IPS-NIHi7 (cell line): ENCODE measurements at regions not wholly inside any gene's neighbourhood (a gene's known extent, or its start where the extent isn't known, plus 50 kb on each side); places are given as distances from the start of the nearest gene placed in this dataset.
"Not testable (repeated sequence)": the region's sequence is repeated elsewhere in the genome, so short reads cannot be mapped to it uniquely, and the experiment has no call there.

Experiments
- DNase-seq: peaks from one replicate; pipeline ENCODE4 v3.0.0; 2012; ENCODE audit warnings: mixed read lengths; ENCODE audit errors: extremely low spot score

DNA sequence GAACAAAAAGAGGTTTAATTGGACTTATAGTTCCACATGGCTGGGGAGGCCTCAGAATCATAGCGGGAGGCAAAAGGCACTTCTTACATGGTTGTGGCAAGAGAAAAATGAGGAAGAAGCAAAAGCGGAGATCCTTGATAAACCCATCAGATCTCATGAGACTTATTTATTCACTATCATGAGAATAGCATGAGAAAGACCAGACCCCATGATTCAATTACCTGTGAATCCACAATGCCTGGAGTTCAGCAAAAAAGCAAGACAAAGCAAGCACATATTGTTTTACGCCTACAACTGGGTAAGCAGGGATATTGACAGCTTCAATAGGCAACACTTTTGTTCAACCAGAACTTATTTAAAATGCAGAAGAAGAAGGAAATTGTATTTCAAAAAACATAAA is 218.2 kb downstream of the RPL10L start:
- DNase-seq, result no peak

DNA sequence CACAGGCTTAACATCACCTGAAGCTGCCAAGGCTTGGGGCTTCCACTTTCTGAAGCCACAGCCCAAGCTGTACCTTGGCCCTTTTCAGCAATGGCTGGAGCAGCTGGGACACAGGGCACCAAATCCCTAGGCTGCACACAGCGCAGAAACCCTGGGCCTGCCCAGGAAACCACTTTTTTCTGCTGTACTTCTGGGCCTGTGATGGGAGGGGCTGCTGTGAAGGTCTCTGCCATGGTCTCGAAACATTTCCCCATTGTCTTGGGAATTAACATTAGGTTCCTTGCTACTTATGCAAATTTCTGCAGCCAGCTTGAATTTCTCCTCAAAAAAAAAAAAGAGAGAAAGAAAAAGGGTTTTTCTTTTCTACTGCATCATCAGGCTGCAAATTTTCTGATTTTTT is 219.1 kb downstream of the RPL10L start:
- no peak for DNase-seq

DNA sequence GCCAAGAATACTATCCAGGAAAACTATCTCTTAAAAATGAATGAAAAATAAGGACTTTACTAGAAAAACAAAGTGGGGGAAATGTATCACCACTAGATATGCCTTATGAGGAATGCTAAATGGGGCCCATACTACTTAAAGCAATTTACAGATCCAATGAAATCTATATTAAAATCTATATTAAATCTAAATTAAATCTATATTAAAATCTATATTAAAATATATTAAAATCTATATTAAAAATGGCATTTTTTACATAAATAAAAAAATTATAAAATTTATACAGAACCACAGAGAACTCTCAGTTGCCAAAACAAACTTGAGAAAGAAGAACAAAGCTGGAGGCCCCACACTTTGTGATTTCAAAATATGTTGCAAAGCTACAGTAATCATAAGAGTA is 234.5 kb downstream of the RPL10L start:
- DNase-seq, result no peak

DNA sequence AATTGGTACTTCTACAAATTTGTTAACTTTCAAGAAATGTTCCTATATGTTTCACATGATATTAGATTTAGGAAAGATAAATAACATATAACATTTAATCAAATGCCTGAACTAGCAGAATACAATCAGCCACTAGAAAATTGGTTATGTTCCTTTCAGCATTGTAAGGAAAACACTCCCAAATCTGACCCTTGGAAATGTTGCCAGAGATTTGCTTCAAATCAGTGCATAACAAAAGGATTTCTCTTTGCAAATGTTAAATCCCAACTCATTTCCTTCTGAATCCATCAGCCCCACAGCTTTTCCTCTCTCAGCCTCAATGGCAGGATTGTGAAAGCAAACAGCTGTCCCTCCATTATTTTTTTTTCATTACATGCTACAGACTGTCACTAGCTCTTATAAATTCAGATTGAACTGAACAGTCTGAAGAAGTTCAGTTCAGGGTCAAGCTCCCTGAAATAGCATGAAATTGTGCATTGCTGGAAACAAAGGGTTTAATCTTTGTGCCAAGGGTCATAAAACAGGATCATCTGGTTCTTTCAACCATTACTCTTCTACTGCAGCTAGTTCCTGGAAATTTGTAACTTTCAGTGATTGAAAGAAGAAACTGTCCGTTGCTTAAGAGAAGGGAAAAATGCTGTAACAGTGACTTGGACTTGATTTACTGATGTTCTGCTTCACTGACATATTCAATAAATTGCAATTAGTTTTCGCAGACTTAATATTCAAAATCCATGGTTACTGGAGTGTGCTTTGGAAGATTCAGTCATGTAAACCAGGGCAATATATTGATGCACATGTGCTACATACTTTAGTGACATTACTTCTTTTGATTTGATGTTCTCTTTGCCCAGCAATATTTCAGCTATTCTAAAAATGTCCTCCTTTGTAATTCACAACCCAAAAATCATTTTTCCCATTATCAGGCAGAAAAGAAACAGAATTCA is 246.4 kb downstream of the RPL10L start:
- no peak for DNase-seq

DNA sequence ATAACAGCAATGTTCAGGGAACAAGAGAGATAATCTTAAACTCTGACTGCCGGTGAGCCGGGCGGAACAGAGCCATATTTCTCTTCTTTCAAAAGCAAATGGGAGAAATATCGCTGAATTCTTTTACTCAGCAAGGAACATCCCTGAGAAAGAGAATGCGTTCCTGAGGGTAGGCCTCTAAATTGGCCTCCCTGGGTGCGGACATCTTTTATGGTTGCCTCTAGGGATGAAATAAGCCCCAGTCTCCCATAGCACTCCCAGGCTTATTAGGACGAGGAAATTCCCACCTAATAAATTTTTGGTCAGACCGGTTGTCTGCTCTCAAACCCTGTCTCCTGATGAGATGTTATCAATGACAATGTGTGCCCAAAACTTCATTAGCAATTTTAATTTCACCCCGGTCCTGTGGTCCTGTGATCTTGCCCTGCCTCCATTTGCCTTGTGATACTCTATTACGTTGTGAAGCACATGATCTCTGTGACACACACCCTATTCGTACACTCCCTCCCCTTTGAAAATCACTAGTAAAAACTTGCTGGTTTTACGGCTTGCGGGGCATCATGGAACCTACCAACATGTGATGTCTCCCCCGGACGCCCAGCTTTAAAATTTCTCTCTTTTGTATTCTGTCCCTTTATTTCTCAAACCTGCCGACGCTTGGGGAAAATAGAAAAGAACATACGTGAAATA is 249.4 kb downstream of the RPL10L start:
- not testable (repeated sequence) for DNase-seq

DNA sequence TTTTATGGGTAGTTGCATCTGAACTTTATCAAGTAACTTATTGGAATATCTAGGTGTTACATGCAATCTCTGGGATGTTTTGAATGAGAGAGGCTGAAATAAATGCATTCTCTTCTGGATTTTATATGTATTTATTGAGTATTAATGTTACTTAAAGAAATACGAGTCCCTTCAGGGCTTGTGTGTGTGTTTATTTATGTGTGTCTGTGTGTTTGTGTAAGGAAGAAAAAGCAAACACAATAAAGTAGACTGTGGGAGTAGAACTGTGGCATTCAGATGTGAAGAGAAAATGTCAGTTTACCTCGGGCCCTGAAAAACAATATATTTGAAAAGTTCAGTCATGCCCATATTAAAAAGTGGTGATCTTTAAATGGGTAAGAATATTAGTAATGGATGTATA is 250.5 kb downstream of the RPL10L start:
- no peak for DNase-seq

DNA sequence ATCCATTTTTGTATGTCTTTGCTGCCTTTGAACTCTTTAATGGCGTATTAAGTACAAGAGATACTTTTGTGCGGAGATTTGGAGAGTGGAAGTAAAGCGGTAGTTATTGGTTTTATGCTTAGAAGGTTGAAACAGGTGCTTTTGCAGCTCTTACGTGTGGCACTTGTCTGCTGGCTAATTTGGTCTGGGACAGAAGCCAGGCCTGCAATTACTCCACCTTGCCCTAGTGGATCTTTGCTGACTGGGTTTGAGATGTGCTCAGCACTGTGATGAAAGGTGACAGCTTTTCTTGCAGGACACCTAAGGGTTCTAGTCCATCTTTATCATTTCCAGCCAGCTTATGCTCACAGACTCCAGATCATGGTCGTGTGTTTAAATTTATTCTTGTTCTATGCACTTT is 252.5 kb downstream of the RPL10L start:
- no peak for DNase-seq

DNA sequence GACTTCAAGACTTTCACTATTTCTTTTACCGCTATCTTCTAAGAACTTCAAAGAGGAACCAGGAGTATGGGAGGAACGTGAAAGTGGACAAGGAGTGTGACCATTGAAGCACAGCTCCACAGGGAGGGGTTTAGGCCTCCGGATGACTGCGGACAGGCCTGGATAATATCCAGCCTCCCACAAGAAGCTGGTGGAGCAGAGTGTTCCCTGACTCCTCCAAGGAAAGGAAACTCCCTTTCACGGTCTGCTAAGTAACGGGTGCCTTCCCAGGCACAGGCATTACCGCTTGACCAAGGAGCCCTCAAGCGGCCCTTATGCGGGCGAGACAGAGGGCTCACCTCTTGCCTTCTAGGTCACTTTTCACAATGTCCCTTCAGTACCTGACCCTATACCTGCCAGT is 267.0 kb downstream of the RPL10L start:
- no peak for DNase-seq

DNA sequence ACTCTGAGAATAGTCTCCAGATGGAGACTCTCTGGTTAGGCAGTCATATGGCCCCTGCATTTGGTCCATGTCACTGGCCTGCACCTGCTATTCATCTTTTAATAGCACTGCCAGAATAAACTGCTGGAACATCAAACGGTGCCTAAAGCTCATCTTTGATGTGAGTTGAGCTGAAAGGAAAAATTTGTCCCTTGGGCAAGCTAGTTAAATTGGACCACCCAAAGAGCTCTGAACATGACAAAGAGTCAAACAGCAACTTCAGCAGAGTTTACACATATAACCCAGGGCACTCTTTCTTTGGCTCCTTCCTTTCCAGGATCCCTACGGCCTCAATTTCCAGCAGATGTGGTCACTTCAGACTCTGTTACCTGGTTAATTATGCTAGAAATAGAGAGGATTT is 269.9 kb downstream of the RPL10L start:
- no peak for DNase-seq

DNA sequence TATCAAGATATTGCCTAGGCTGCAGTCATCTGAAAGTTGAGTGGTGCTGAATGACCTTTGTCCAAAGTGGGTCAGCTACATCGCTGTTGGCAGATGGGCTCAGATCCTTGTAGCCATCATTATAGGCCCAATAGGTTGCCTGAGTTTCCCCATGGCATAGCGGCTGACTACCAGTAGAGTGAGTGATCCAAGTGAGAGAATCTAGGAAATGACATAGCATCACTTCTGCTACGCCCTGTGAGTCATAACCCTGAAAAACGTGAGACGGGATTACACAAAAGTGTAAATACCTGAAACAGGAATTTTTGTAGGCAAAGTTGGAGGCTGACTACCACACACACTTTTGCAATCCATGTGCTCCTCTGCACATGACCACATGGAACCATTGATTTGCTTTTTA is 273.3 kb downstream of the RPL10L start:
- DNase-seq, result no peak

DNA sequence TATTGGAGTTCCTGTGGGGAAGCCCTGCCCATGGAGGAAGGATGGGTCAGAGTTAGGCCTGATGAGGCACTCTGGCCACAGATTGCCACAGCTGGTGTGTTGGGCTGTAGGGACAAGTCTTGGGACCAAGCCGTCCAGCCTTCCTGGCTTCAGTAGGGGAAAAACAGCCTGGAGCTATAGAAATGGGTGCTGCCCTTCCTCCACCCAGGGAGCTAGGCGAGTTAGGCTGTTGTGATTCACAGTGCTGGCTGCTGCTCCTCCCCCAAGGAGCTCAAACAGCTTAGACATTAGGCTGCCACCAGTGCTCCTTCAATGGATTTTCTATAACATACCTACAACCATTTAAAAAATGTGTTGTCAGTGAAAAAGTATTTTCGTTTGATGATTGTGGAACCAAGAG is 274.3 kb downstream of the RPL10L start:
- DNase-seq, result no peak

DNA sequence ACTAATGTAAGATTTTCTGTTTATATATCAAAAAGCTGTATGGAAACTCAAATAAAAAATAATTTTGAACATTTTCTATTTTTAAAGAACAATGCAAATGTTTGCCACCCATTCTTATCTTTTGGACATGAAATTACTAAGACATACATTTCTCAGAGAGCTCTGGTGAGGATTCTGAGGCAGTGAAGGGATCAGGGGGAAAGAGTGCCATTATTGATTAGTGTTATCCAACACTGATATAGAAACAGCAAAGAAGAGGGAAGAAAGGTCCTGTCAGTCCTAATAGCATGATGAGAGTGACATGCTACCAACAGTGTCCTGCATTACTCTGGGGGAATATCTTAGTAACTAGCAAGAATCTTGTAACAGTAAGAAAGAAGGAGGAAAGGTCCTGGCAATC is 282.2 kb downstream of the RPL10L start:
- no peak for DNase-seq

DNA sequence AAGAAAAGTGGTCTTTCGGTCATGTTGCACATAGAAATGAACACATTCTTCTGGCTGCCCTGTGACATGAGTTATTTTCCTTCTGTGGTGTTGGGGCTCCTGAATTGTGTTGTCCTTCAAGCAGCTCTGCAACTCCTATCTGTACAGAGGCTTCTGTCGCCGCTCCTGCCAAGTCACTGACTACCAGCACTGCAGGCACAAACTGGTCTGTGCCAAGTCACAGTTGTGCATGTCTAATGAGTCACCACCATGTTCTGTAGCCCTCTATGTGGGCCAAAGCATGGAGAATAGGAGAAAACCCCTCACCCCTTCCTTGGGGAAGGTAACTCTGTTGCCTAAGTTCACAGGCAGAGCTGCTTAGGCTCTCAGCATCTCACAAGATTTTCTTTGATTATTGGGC is 283.3 kb downstream of the RPL10L start:
- DNase-seq, result no peak

DNA sequence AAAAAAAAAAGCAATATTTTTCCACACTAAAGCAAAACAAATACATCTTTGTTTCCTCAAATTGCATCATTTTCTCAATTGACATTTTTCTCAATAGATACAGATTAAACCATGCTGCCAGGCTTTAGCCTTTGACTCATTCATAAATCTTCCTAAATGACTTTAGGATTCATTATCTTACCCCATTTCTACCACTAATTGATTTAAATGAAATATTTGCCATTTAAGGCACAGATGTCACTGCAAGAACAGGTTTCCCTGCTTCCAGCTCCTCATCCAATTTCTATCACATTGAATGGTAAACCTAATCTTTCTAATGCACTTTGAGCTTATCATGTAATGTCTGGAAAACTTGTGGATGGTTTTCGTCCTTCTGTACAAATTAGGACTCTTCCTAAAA is 298.7 kb downstream of the RPL10L start:
- DNase-seq, result no peak

DNA sequence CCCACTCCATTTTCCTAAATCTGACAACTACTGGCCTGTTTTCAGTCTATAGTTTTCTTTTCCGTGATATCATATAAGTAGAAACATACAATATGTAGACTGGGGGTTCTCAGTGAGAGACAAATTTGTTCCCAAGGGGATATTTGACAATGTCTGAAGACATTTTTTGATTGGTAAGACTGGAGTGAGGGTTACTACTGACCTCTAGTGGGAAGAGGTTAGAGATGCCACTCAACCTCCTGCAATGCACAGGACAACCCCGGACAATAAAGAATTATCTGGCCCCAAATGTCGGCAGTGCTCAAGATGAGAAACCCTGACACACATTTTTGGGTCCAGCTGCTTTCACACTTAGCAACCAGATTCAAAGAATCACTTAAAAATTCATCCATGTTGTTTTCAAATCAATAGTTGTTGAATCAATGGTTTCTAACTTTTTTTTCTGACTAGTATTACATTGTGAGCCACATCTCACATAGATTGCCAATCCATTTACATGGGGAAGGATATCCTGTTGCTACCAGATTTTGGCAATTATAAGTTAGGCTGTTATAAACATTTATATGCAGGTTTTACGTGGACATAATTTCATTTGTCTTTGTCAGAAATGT is 307.1 kb downstream of the RPL10L start:
- no peak for DNase-seq

DNA sequence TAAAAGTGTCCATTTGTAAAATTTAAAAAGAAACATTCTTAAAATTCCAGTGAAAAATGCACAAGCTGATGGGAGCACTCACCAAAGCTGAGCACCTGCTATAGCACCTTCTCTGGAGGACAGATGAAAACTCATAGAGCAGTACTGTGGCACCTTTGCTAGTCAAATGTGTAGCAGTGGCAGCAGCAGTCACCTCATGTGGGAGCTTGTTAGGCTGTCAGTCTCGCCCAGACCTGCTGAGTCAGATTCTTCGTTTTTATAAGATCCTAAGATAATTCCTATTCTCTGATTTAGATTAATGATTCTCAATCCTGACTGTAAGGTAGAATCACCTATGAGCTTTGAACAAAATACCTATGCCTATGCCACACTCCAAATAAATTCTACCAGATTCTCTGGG is 325.8 kb downstream of the RPL10L start:
- no peak for DNase-seq

DNA sequence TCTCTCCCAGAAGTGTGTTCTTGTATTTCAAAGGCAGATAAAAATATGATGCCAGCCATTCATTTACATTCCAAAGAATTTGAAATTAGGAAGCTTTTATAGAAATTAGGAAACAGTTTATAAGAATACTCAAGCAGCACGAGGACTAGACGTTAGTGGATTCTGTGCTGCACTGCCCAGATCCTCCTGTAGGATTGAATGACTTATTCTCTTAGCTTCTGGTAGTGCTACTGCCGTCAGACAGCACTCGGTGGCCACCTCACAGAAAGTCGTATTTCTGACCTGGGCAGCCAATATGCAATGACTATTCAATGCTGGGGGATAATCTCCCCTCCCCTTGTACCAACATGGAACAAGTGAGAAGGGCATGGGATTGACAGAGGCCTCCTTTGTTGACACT is 326.4 kb downstream of the RPL10L start:
- DNase-seq, result no peak

DNA sequence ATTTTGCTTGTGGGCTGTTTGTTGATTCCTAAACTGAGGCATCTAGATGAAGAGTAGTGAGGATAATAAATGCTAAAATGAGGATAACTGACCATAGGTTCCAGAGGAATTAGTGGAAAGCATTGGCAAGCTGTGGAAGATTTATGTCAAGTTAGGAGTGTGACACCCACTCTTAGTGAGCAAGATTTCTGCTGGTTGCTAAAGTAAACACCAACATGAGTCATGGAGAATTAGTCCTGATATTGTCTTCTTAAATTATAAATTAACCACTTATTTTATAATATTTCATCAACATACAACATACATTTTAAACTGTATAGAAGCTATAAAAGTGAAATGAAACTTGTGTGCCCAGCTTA is 328.2 kb downstream of the RPL10L start:
- no peak for DNase-seq

DNA sequence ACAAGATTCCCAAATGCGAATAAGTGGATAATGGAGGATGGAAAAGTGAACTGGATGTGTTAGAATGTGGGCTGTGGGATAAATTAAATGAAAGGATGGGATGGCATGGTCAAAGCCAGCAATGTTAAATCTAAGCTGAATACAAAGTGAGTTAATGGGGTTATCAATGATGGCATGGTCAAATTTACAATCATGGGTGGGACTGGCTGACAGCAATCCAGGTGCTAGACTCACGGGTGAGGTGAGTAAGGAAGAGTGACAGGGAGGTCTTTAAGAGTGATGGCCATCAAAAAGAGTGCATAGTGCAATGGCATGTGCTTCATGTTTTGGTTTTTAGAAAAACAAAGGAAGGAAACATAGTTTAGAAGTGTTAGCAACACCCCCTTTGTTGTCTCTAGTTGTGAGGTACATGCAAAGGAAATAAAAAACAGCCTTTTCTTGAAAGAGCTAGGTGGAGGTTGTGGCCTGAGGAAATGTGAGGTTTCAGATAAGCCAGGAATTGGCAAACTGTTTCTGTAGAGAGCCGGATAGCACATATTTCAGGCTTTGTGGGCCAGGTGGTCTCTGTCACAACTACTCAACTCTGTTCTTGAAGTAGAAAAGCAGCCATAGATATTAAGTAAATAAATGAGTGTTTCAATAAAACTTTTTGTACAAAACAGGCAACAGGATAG is 328.7 kb downstream of the RPL10L start:
- no peak for DNase-seq

DNA sequence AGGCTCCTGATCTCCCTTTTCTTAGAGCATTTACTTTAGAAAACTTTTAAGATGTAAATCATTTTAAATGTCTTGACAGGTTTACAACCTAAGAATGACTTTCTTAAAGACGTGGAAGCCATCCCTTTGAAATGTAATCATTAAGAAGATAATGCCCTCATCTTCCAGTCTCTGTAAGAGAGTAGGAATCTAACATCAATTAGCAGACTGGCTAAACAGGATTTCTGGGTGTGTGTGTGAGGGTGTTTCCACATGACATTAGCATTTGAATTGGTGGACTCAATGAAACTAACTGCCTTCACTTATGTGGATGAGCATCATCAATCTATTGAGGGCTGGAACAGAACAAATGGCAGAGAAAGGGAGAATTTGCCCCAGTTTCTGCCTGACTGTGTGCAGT is 329.5 kb downstream of the RPL10L start:
- DNase-seq, result no peak

DNA sequence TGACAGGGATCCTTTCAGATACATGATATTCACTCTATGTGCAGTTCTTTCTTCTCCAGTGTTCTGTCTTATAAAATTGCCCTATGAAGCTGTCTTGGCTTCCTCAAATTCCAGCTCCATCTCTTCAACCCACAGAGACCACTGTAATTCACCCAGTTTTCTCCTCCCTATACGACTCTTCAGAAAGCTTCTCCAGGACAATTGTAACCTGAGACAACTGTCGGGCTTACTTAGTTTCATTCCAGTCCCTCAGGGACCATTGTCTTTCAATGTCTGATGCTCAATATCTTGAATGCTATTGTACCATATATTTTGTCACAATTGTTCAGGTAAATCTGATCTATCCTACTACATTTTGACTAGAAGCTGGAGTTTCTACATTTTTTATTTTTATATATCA is 345.3 kb downstream of the RPL10L start:
- no peak for DNase-seq

DNA sequence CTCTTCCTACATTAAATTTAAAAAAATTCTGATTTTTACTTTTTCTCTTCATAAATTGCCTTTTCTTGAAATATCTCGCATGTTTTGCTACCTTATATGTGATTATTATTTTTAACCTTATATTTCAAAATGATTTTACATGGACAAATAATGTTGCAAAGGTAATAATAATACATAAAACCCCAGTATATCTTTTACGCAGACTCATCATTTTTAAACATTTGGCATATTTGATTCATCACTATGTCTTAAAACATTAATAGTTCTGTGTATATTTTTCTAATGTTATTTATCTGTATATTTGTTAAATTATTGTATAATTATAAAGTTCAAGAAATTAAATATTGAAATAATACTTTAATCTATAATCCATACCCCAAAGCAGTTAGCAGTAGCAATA is 350.8 kb downstream of the RPL10L start:
- DNase-seq, result no peak
